ENCODE measurements at regions not wholly inside any gene's neighbourhood (a gene's known extent, or its start where the extent isn't known, plus 50 kb on each side); places are given as distances from the start of the nearest gene placed in this dataset.

DNA sequence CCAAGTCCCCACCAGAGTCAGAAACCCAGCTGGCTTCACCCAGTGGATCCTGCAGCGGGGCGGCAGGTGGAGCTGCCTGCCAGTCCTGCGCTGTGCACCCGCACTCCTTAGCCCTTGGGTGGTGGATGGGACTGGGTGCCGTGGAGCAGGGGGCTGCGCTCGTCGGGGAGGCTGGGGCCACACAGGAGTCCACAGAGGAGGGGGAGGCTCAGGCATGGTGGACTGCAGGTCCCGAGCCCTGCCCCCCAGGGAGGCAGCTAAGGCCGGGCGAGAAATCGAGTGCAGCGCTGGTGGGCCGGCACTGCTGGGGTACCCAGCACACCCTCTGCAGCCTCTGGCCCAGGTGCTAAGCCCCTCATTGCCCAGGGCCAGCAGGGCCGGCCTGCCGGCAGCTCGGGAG lies 144.6 kb upstream of the MGAT5 start:
- Mint-ChIP-seq H3K4me3 (no peak overlapping the region), H3K27ac (no peak overlapping the region), H3K9me3 (peaks cover 37% of the 10 kb centered on the region), H3K27me3 (ENCODE audit: insufficient read depth, low read depth, poor library complexity) (peaks cover 5% of the 10 kb centered on the region), H3K36me3 (ENCODE audit: low read depth) (peaks cover 20% of the 10 kb centered on the region), H3K4me1 (peaks cover 5% of the 10 kb centered on the region; the same call in 2 of the 3 replicates)
- no peak for DNase-seq (ENCODE audit: low spot score)
- Histone ChIP-seq H4K20me1 (replicated peaks; ENCODE audit: insufficient read depth) (no peaks in the 10 kb centered on the region), H3K36me3 (ENCODE audit: insufficient read depth) (no peaks in the 10 kb centered on the region), H3K4me3 (no peak overlapping the region), H3K4me2 (no peak overlapping the region), H3F3A (replicated peaks; ENCODE audit: low read depth) (no peaks in the 10 kb centered on the region), H3K4me1 (ENCODE audit: insufficient read depth) (no peaks in the 10 kb centered on the region), H3K79me2 (replicated peaks; ENCODE audit: insufficient read depth) (no peaks in the 10 kb centered on the region), H3K9me2 (ENCODE audit: insufficient read depth) (0 out of 2 replicates have a peak, but pooled peaks cover 2% of the 10 kb centered on the region), H2AFZ (no peak overlapping the region), H3K27me3 (ENCODE audit: insufficient read depth) (no peaks in the 10 kb centered on the region), H3K27ac (ENCODE audit: low read depth) (no peak overlapping the region)
- TF ChIP-seq STAT1 (IDR thresholded peaks at IDR 0.05; ENCODE audit: unreplicated experiment) (no peak), ZNF462 (CRISPR knock-in tag; IDR thresholded peaks at IDR 0.05) (no peak), EZH2 (IDR thresholded peaks at IDR 0.05; ENCODE audit: low read depth, unreplicated experiment) (no peak), POLR2AphosphoS5 (IDR thresholded peaks at IDR 0.05; ENCODE audit: low read depth) (no peak), ZNF114 (CRISPR knock-in tag; IDR thresholded peaks at IDR 0.05) (no peak), CTCF (conservative IDR thresholded peaks at IDR 0.05; ENCODE audit: low read depth in 2 of 2) (no peak), JUNB (IDR thresholded peaks at IDR 0.05; ENCODE audit: unreplicated experiment) (no peak), NANOG (IDR thresholded peaks at IDR 0.05; ENCODE audit: borderline replicate concordance) (no peak), ZNF331 (CRISPR knock-in tag; IDR thresholded peaks at IDR 0.05; ENCODE audit: low read depth) (no peak), EZH2phosphoT487 (IDR thresholded peaks at IDR 0.05; ENCODE audit: unreplicated experiment) (no peak), CREB1 (CRISPR knock-in tag; IDR thresholded peaks at IDR 0.05; ENCODE audit: low read depth) (no peak), ETS1 (IDR thresholded peaks at IDR 0.05) (no peak)
- TF ChIP-seq, protein P1, sequence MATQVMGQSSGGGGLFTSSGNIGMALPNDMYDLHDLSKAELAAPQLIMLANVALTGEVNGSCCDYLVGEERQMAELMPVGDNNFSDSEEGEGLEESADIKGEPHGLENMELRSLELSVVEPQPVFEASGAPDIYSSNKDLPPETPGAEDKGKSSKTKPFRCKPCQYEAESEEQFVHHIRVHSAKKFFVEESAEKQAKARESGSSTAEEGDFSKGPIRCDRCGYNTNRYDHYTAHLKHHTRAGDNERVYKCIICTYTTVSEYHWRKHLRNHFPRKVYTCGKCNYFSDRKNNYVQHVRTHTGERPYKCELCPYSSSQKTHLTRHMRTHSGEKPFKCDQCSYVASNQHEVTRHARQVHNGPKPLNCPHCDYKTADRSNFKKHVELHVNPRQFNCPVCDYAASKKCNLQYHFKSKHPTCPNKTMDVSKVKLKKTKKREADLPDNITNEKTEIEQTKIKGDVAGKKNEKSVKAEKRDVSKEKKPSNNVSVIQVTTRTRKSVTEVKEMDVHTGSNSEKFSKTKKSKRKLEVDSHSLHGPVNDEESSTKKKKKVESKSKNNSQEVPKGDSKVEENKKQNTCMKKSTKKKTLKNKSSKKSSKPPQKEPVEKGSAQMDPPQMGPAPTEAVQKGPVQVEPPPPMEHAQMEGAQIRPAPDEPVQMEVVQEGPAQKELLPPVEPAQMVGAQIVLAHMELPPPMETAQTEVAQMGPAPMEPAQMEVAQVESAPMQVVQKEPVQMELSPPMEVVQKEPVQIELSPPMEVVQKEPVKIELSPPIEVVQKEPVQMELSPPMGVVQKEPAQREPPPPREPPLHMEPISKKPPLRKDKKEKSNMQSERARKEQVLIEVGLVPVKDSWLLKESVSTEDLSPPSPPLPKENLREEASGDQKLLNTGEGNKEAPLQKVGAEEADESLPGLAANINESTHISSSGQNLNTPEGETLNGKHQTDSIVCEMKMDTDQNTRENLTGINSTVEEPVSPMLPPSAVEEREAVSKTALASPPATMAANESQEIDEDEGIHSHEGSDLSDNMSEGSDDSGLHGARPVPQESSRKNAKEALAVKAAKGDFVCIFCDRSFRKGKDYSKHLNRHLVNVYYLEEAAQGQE (IDR thresholded peaks at IDR 0.05; ENCODE audit: unreplicated experiment), result no peak
- no peak for ATAC-seq

Data from GM23338 (cell line).